Skeletal muscle satellite cell (primary cell): ENCODE measurements at regions not wholly inside any gene's neighbourhood (a gene's known extent, or its start where the extent isn't known, plus 50 kb on each side); places are given as distances from the start of the nearest gene placed in this dataset.

Experiments
- H3K27me3 ChIP-seq: 2 replicates; pipeline ENCODE4 v1.7.0; 2013; ENCODE audit warnings: low read length; ENCODE audit not compliant: control insufficient read depth, insufficient read depth
- H3K36me3 ChIP-seq: 2 replicates; pipeline ENCODE4 v1.7.0; 2013; ENCODE audit warnings: mild to moderate bottlenecking, control low read depth, low read length; ENCODE audit not compliant: insufficient read depth
- H3K4me1 ChIP-seq: 2 replicates; pipeline ENCODE4 v1.7.0; 2013; ENCODE audit warnings: low read length; ENCODE audit not compliant: control insufficient read depth, insufficient read depth
- H3K4me2 ChIP-seq: 2 replicates; pipeline ENCODE4 v1.7.0; 2013; ENCODE audit warnings: mild to moderate bottlenecking, low read length
- H3K4me3 ChIP-seq: 2 replicates; pipeline ENCODE4 v1.7.0; 2013; ENCODE audit warnings: low read length
- H3K9ac ChIP-seq: 2 replicates; pipeline ENCODE4 v1.7.0; 2013; ENCODE audit warnings: mild to moderate bottlenecking, low read depth, low read length, moderate library complexity
- H3K9me3 ChIP-seq: replicated peaks from 2 replicates; pipeline ENCODE4 v1.7.0; 2013; ENCODE audit warnings: mild to moderate bottlenecking, control low read depth, low read length

GRCh38 chr9:115291841-115292240 lies 173.9 kb upstream of the TNC start:
- Histone ChIP-seq H3K4me2 (no peak overlapping the region), H3K4me1 (peaks cover 4% of the 10 kb centered on the region), H3K9ac (no peak overlapping the region), H3K27me3 (no peaks in the 10 kb centered on the region), H3K9me3 (no peaks in the 10 kb centered on the region), H3K36me3 (no peaks in the 10 kb centered on the region), H3K4me3 (no peak overlapping the region)

GRCh38 chr9:115292584-115293279 lies 174.8 kb upstream of the TNC start:
- no peak overlapping the region for H3K4me2 ChIP-seq
- peaks cover 4% of the 10 kb centered on the region for H3K4me1 ChIP-seq
- no peaks in the 10 kb centered on the region for H3K9me3 ChIP-seq
- H3K36me3 ChIP-seq, result no peaks in the 10 kb centered on the region
- no peak overlapping the region for H3K9ac ChIP-seq
- H3K4me3 ChIP-seq, result no peak overlapping the region
- H3K27me3 ChIP-seq, result no peaks in the 10 kb centered on the region

- Histone ChIP-seq H3K9ac (no peak overlapping the region), H3K4me2 (no peak overlapping the region), H3K4me1 (peaks cover 4% of the 10 kb centered on the region), H3K36me3 (no peaks in the 10 kb centered on the region), H3K9me3 (no peaks in the 10 kb centered on the region), H3K4me3 (no peak overlapping the region), H3K27me3 (no peaks in the 10 kb centered on the region)
Observed at GRCh38 chr9:115295734-115296133, 177.8 kb upstream of the TNC start.

GRCh38 chr9:115296831-115297565 lies 179.0 kb upstream of the TNC start:
- Histone ChIP-seq H3K36me3 (no peaks in the 10 kb centered on the region), H3K9me3 (no peaks in the 10 kb centered on the region), H3K27me3 (no peaks in the 10 kb centered on the region), H3K4me1 (peaks cover 4% of the 10 kb centered on the region), H3K4me2 (no peak overlapping the region), H3K4me3 (no peak overlapping the region), H3K9ac (no peak overlapping the region)

- H3K9me3 ChIP-seq, result no peaks in the 10 kb centered on the region
- H3K4me2 ChIP-seq, result no peak overlapping the region
- no peaks in the 10 kb centered on the region for H3K4me1 ChIP-seq
- H3K4me3 ChIP-seq, result no peak overlapping the region
- H3K9ac ChIP-seq, result no peak overlapping the region
- no peaks in the 10 kb centered on the region for H3K36me3 ChIP-seq
- no peaks in the 10 kb centered on the region for H3K27me3 ChIP-seq
Observed at GRCh38 chr9:115300116-115300515, 182.2 kb upstream of the TNC start.

- Histone ChIP-seq H3K4me2 (no peak overlapping the region), H3K9me3 (no peaks in the 10 kb centered on the region), H3K4me1 (no peaks in the 10 kb centered on the region), H3K27me3 (no peaks in the 10 kb centered on the region), H3K36me3 (no peaks in the 10 kb centered on the region), H3K9ac (no peak overlapping the region), H3K4me3 (no peak overlapping the region)
Observed at GRCh38 chr9:115300874-115301273, 182.9 kb upstream of the TNC start.

- no peaks in the 10 kb centered on the region for H3K36me3 ChIP-seq
- H3K4me3 ChIP-seq, result no peak overlapping the region
- H3K4me1 ChIP-seq, result no peaks in the 10 kb centered on the region
- no peaks in the 10 kb centered on the region for H3K9me3 ChIP-seq
- no peak overlapping the region for H3K9ac ChIP-seq
- no peaks in the 10 kb centered on the region for H3K27me3 ChIP-seq
- no peak overlapping the region for H3K4me2 ChIP-seq
Observed at GRCh38 chr9:115301581-115301980, 183.6 kb upstream of the TNC start.

- no peaks in the 10 kb centered on the region for H3K27me3 ChIP-seq
- no peaks in the 10 kb centered on the region for H3K36me3 ChIP-seq
- H3K4me1 ChIP-seq, result no peaks in the 10 kb centered on the region
- no peak overlapping the region for H3K9ac ChIP-seq
- no peak overlapping the region for H3K4me3 ChIP-seq
- H3K4me2 ChIP-seq, result no peak overlapping the region
- H3K9me3 ChIP-seq, result no peaks in the 10 kb centered on the region
Observed at GRCh38 chr9:115305543-115305942, 187.6 kb upstream of the TNC start.

GRCh38 chr9:115306865-115307264 lies 188.9 kb upstream of the TNC start:
- H3K27me3 ChIP-seq, result no peaks in the 10 kb centered on the region
- H3K9ac ChIP-seq, result no peak overlapping the region
- H3K4me2 ChIP-seq, result no peak overlapping the region
- no peaks in the 10 kb centered on the region for H3K36me3 ChIP-seq
- no peaks in the 10 kb centered on the region for H3K4me1 ChIP-seq
- no peaks in the 10 kb centered on the region for H3K9me3 ChIP-seq
- H3K4me3 ChIP-seq, result no peak overlapping the region

GRCh38 chr9:115313545-115313944 lies 195.6 kb upstream of the TNC start:
- Histone ChIP-seq H3K9ac (no peak overlapping the region), H3K4me3 (no peak overlapping the region), H3K27me3 (no peaks in the 10 kb centered on the region), H3K9me3 (no peaks in the 10 kb centered on the region), H3K36me3 (no peaks in the 10 kb centered on the region), H3K4me1 (no peaks in the 10 kb centered on the region), H3K4me2 (no peak overlapping the region)

- Histone ChIP-seq H3K36me3 (no peaks in the 10 kb centered on the region), H3K4me2 (no peak overlapping the region), H3K4me3 (no peak overlapping the region), H3K9ac (no peak overlapping the region), H3K27me3 (no peaks in the 10 kb centered on the region), H3K9me3 (no peaks in the 10 kb centered on the region), H3K4me1 (no peaks in the 10 kb centered on the region)
Observed at GRCh38 chr9:115326461-115326860, 208.5 kb upstream of the TNC start.
